ENCODE measurements at regions not wholly inside any gene's neighbourhood (a gene's known extent, or its start where the extent isn't known, plus 50 kb on each side); places are given as distances from the start of the nearest gene placed in this dataset.

DNA sequence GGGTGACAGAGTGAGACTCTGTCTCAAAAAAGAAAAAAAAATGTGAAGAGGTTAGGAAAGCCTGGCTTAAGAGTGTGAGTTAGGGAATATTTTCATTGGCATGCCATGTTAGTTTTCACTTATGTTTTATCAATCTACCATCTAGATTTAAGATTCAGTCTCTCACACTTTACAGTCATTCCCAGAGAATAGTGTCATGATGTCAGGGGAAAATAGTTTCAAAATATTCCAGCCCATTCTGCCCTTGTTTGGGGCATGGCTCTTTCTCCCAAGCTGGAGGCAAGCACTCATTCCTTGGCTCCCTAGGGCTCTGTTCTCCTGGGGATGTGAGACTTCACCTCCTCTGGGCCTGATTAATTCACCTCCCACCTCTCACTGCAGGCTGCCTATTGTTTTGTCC lies 331.5 kb downstream of the CXCL12 start:
- DNase-seq (ENCODE audit: low spot score): no peak

DNA sequence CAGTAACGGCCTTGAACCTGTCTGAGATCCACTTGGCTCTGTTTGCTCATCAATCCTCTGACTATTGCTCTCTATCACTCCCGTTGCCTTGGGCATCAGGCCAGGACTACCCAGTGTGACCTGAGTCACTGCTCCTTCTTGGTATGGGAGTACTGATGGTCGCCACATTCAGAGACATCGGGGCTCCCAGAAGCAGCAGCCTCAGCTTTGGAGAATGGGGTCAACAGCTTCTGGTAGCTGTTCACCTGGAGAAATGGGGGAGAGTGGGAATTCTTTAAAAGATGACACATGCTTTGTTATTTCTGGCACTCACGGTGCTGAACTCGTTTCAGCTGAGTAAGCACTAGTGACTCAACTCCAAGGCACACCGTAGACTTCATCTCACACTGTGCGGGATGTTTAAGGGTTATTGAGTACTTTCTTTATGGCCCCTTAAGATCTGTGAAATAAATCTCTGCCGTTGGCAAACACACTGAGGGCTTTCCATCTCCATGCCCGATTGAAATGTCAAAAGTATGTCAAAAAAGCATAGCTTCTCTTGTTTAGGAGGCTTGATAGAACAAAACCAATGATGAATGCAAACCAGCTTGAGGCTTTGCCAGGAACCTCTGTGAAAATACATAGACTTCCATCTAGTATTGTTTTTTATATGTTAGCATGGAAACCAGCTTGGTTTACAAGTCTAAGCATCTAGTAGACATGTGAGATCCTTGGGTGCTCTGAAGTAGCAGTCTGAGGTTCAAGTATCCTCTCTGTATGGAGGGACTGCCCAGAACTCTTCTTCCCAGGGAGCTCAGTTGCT lies 333.1 kb downstream of the CXCL12 start:
- no peak for DNase-seq (ENCODE audit: low spot score)

GRCh38 chr10:44051091-44051490 lies 333.8 kb downstream of the CXCL12 start:
- DNase-seq (ENCODE audit: low spot score): no peak

- DNase-seq (ENCODE audit: low spot score): no peak
Measured at GRCh38 chr10:44049301-44050015, 335.4 kb downstream of the CXCL12 start.

DNA sequence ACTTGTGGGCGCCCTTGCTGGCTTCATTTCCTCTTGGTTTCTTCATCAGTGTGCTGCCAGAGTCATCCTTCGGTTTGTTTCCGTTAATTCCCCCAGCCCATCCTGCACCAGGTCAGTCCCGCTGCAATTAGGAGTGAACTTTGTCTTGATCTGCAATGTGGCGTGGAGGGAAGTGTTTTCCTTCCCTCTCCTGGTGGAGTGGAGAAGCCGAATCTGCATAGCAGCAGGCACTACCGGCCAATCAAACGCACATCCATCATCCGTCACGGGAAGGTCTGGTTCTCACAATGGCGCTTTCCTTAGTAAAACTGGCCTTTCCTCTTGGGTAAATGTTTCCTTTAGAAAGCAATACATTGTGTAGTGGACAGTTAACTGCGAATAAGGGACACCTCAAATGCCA lies 337.5 kb downstream of the CXCL12 start:
- no peak for DNase-seq (ENCODE audit: low spot score)

GRCh38 chr10:44046605-44047004 lies 338.3 kb downstream of the CXCL12 start:
- DNase-seq (ENCODE audit: low spot score): no peak

DNA sequence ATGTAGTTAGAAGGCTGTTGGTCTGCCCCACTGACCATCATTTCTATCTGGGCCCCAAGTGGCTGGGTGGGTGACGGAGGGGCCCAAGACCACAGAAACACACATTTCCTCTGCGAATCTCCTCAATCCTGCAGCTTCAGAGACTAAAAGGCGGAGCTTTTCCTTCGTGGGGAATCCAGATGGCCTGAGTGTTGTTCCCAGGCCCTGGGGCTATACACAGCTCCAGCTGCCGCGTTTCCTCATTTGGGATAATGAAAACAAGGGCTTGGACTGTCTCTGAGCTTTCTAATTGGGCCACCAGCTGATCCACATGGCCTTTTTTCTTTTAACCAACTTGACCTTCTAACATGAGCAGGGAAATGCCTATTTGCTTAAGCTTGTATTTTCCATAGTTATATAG lies 339.9 kb downstream of the CXCL12 start:
- DNase-seq (ENCODE audit: low spot score): no peak

- DNase-seq (ENCODE audit: low spot score): no peak
Measured at GRCh38 chr10:44044549-44044948, 340.3 kb downstream of the CXCL12 start.

GRCh38 chr10:44043646-44044375 lies 341.1 kb downstream of the CXCL12 start:
- DNase-seq (ENCODE audit: low spot score): no peak

DNA sequence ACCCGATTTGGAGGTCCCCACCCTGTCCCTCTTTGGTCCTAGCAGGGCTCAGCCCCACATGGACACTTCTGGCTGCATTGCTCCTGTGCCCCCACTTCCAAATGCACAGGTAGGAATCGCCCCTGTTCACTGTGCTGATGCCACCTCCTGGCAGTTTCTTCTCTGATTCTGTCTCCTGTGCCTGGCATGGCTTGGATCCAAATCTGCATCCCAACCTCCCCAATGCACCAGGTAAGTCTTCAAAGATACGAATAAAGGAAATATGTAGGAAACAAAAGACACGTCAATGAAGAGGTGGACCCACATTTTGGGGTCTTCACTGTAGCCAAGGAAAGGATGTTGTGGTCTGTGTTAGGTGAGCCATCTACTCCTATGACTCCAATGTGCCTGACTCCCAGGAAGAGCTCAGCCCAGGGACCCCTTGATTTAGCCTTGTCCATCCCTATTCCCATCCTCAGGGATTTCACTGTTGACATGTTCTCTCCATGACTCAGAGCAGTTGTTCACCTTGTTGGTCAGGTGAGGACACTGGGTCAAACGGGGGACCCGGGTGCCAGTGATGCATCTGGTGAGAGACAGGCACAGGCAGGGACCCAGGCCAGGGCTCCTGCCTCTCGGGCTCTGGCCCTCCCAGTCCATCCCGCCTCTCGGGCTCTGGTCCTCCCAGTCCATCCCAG lies 341.8 kb downstream of the CXCL12 start:
- no peak for DNase-seq (ENCODE audit: low spot score)

DNA sequence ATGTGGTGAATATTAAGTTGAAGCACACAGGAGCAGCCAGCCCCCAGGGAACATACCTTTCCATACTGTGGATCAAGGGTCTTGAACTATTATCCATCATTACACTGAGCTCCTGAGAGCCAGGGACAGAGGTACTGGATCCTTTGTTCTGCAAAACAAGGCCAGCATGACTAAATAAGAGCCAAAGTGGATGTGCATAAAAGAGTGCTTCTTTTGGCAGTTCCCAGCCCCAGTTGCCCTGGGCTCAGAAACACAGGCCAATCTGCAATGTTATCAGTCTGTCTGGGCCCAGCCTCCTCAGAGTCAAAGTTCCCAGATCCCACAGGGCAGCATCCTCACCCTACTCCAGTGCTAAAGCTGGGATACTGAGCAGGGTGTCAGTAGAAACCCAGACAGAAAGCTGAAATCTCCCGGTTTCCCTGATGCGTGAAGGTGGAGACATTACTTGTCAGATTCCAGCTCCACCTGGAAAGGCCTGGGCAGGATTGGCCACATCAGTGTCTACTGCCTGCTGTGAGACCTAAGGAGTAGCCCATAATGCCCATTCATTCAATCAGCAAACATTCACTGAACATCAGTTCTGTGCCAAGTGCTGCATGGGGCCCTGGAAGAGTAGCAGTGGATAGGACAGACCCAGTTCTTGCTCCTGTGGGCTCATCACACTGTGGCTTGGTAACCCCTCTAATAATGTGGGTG lies 342.7 kb downstream of the CXCL12 start:
- DNase-seq (ENCODE audit: low spot score): no peak

- DNase-seq (ENCODE audit: low spot score): no peak
Measured at GRCh38 chr10:44039599-44039998, 345.3 kb downstream of the CXCL12 start.

DNA sequence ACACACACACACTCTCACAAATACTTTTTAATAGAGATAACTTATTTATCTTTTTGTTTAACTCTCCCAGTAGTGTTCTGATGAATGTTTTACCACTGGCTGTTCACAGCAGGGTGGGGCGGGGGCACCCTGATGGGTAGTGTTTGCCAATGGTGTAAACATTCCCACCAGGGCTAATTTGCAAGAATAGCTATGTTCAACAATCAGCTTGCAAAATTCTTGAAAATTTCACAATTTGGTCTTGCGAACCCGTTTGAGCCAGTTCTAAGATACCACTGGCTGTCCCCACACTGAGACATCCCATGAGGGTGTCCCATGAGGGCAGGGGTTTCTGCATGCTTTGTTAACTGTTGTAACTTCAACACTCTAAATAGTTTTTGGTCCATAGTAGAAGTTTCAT lies 348.5 kb downstream of the CXCL12 start:
- no peak for DNase-seq (ENCODE audit: low spot score)

DNA sequence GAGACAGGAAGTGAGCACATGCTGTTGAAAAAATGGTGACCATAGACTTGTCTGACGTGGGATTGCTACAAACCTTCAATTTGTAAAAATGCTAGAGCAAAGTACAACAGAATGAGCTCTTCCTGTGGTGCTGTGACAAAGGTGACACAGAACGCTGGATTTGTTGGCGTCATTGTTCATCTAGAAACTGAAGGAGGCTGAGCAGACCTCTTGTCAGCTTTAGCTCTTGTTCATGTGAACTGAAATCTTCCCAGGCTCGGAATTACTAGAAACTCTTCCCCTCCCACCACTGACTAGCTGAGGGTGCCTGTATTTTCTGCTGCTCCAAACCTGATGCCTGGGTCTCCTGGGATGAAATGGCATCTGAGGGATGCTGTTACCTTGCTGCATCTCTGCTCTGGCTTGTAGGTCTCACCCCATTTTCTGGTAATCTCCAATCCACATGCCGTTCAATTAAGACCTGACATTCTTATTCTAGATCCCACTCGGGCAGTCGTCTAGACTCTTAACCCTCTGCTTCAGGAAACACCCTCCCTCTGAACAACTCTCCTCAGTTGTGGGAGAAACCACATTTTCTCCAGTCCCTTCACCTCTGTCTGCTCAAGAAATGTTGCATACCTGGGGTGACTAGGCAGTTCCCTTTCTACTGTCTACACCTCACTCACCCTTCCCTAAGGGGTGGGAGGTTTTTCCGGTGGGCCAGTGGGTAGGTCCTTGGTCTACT lies 349.3 kb downstream of the CXCL12 start:
- no peak for DNase-seq (ENCODE audit: low spot score)

DNA sequence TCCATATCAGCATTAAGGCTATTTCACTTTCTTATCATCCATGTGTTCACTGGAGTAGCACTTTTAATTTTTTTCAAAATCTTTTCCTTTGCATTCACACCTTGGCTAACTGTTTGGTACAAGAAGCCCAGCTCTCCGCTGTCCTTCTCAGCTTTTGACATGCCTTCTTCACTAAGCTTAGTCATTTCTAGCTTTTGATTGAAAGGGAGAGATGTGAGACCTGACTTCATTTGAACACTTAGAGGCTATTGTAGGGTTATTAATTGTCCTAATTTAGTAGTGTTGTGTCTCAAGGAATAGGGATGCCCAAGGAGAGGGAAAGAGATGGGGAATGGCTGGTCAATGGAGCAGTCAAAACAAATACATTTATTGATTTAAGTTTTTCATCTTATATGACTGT lies 350.0 kb downstream of the CXCL12 start:
- no peak for DNase-seq (ENCODE audit: low spot score)

DNA sequence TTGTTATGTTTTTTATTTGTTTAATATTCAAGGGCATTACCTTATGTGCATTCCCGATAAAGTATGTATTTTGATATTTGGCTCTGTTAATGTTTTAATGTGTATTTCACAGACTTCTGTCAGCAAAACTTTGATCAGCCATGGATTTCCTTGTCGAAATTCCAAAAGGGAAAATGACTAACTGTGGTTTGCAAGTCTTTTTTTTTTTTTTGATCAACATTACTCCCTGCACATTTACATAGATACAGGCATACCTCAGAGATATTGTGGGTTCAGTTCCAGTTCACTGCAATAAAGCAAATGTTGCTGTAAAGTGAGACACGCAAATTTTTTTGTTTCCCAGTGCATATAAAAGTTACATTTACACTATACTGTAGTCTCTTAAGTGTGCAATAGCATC lies 351.9 kb downstream of the CXCL12 start:
- DNase-seq (ENCODE audit: low spot score): no peak

- no peak for DNase-seq (ENCODE audit: low spot score)
Measured at GRCh38 chr10:44032216-44032615, 352.7 kb downstream of the CXCL12 start.

GRCh38 chr10:44030738-44031137 lies 354.2 kb downstream of the CXCL12 start:
- DNase-seq (ENCODE audit: low spot score): no peak

DNA sequence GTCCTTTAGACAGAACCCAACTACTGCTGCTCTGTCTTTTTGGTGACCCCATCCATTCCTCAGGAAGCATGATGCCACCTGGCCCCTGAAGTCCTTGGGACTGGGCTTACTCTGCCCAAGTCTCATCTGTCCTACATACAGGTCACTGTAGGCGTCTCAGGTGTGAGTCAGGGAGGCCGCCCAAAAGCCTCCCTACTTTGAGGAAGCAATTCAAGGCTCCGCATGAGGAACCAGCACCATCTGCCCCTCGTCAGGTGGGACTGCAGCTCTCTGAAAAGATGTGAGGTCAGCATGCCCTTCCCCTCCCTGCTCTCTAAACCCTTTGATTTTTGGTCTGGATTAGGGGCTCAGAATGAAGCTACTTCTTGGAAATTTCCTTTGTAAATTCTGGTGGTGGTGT lies 354.8 kb downstream of the CXCL12 start:
- DNase-seq (ENCODE audit: low spot score): no peak

- no peak for DNase-seq (ENCODE audit: low spot score)
Measured at GRCh38 chr10:44028384-44029137, 356.3 kb downstream of the CXCL12 start.
